Mucosa of rectum (tissue), 2 donors: ENCODE measurements at regions not wholly inside any gene's neighbourhood (a gene's known extent, or its start where the extent isn't known, plus 50 kb on each side); places are given as distances from the start of the nearest gene placed in this dataset.
"Not testable (repeated sequence)": the region's sequence is repeated elsewhere in the genome, so short reads cannot be mapped to it uniquely, and the experiment has no call there.

Experiments used
- H3K27ac ChIP-seq, 2 donors: one replicate each; pipeline ENCODE4 v1.7.0; 2013; ENCODE audit warnings: inconsistent platforms in 2 of 2, low read depth in 2 of 2, low read length in 2 of 2
- H3K27me3 ChIP-seq, 2 donors: one replicate each; pipeline ENCODE4 v1.7.0; 2013; ENCODE audit warnings: low read length in 2 of 2; ENCODE audit not compliant: control insufficient read depth in 2 of 2, insufficient read depth in 2 of 2
- H3K36me3 ChIP-seq, 2 donors: one replicate each; pipeline ENCODE4 v1.7.0; 2013; ENCODE audit warnings: low read length in 2 of 2; ENCODE audit not compliant: control insufficient read depth in 2 of 2, insufficient read depth in 2 of 2
- H3K4me1 ChIP-seq, 2 donors: one replicate each; pipeline ENCODE4 v1.7.0; 2013; ENCODE audit warnings: low read length in 2 of 2, mild to moderate bottlenecking in 1 of 2; ENCODE audit not compliant: control insufficient read depth in 2 of 2, insufficient read depth in 2 of 2
- H3K4me3 ChIP-seq, 2 donors: one replicate each; pipeline ENCODE4 v1.7.0; 2013; ENCODE audit warnings: low read length in 2 of 2
- H3K9ac ChIP-seq, 2 donors: one replicate each; pipeline ENCODE4 v1.7.0; 2013; ENCODE audit warnings: low read length in 2 of 2, low read depth in 1 of 2, mild to moderate bottlenecking in 1 of 2
- H3K9me3 ChIP-seq, 2 donors: one replicate each; pipeline ENCODE4 v1.7.0; 2013; ENCODE audit warnings: low read length in 2 of 2; ENCODE audit not compliant: control insufficient read depth in 2 of 2
- donor health status: healthy.
- donor health status: Normal muscosa, but diverticular disease.

GRCh38 chr2:87658357-87658756, 89.5 kb upstream of the PLGLB2 start:
- H3K9me3 ChIP-seq, H3K27me3 ChIP-seq, H3K4me1 ChIP-seq, H3K4me3 ChIP-seq, H3K36me3 ChIP-seq, H3K27ac ChIP-seq, H3K9ac ChIP-seq: not testable (repeated sequence)

GRCh38 chr2:87658976-87659375, 88.9 kb upstream of the PLGLB2 start:
- not testable (repeated sequence) for H3K27ac ChIP-seq, H3K9ac ChIP-seq, H3K4me1 ChIP-seq, H3K4me3 ChIP-seq, H3K36me3 ChIP-seq, H3K9me3 ChIP-seq, H3K27me3 ChIP-seq

DNA sequence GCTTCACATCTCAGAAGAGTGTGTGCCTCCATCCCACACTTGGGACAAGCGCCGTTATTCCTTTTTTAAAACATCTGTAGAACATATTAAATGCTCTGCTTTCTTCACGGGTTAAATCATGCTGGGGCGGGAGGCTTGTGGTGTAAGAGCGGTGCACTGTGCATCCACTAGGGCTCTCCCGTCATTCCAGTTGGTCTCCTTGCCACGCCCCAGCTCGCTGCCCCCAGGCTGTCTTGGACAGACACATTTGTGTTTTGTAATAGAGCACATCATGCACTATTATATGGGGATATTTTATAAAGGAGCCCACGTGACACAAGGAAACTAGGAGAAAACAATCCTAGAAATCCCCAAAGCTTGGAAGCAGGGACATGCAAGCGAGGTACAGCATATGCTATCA, 87.7 kb upstream of the PLGLB2 start:
- not testable (repeated sequence) for H3K9me3 ChIP-seq, H3K27ac ChIP-seq, H3K27me3 ChIP-seq, H3K4me3 ChIP-seq, H3K9ac ChIP-seq, H3K36me3 ChIP-seq, H3K4me1 ChIP-seq

DNA sequence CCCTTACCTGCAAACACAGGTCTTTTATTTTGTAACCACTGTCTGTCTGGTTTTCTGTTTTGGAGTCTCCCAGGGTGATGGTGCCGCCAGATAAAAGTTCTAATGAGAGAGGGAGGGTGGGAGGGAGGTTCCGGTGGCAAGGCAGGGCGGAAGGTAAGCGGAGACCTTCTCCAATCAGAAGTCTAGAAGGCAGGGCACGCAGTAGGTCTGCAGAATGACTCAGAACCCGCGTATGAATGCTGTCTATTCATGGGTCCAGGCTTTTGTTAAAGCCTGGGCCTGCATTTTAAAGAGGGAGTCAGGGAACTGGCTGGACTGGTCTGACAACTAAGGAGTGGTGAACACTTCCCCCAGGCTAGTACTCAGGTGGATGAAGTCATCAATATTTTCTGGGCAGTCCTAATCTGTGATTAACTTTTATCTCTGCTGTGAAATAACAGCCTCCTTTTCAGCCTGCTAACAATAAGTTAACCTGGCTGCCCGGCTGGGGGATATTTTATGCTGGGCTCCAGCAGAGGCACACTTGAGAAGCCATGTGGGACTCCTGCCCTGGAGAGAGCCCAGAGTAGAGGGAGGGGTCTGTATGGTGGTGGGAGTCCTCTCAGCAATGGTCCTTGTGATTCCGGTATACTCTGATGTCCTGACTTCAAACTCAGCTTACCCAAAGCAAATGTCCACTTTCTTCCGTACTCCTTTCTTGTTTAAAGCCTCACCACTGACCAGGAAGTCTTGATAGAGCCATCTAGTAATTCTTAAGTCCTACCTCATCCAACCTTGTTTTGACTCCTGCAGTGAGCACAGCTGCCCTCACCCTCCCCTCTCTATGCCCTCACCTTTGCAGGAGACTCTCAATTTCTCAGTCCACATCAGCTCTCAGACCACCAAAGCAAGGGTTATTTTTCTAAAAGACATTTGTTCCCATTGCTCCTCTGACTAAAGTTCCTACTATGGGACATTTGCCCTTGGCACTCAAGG, 85.3 kb upstream of the PLGLB2 start:
- H3K9me3 ChIP-seq, H3K9ac ChIP-seq, H3K4me1 ChIP-seq, H3K36me3 ChIP-seq, H3K4me3 ChIP-seq, H3K27me3 ChIP-seq: not testable (repeated sequence)
- peak overlapping the region in 1 of 2 donors; percentile 29 for H3K27ac ChIP-seq

- H3K27me3 ChIP-seq, H3K9ac ChIP-seq, H3K9me3 ChIP-seq, H3K4me3 ChIP-seq, H3K36me3 ChIP-seq, H3K27ac ChIP-seq, H3K4me1 ChIP-seq: not testable (repeated sequence)
Observed at GRCh38 chr2:87663347-87663746, 84.5 kb upstream of the PLGLB2 start.

- not testable (repeated sequence) for H3K27ac ChIP-seq, H3K9ac ChIP-seq, H3K27me3 ChIP-seq, H3K4me1 ChIP-seq, H3K36me3 ChIP-seq, H3K9me3 ChIP-seq, H3K4me3 ChIP-seq
Observed at GRCh38 chr2:87667027-87667426, 80.9 kb upstream of the PLGLB2 start.

GRCh38 chr2:87668361-87668760, 79.5 kb upstream of the PLGLB2 start:
- H3K9me3 ChIP-seq, H3K27me3 ChIP-seq, H3K36me3 ChIP-seq, H3K4me1 ChIP-seq, H3K27ac ChIP-seq, H3K9ac ChIP-seq, H3K4me3 ChIP-seq: not testable (repeated sequence)

- H3K9me3 ChIP-seq, H3K9ac ChIP-seq, H3K27me3 ChIP-seq, H3K36me3 ChIP-seq, H3K4me1 ChIP-seq, H3K4me3 ChIP-seq, H3K27ac ChIP-seq: not testable (repeated sequence)
Observed at GRCh38 chr2:87669633-87670231, 78.2 kb upstream of the PLGLB2 start.

DNA sequence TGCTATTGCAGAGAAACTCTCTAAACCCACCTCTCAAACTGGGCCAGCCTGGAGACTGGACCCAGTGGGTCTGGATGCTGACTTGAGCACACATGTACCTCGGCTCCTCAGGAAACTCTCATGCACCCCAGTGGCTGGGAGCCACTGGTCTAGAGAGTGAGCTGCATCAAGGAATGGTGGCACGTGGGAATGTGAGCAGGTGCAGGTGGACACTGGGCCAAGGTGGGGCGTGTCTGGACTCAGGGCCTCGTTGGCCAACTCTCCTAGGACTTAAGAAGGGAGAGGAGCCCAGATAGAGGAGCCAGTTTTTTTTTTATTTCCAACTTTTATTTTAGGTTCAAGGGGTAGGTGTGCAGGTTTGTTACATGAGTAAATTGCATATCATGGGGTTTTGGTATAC, 75.5 kb upstream of the PLGLB2 start:
- not testable (repeated sequence) for H3K9ac ChIP-seq

DNA sequence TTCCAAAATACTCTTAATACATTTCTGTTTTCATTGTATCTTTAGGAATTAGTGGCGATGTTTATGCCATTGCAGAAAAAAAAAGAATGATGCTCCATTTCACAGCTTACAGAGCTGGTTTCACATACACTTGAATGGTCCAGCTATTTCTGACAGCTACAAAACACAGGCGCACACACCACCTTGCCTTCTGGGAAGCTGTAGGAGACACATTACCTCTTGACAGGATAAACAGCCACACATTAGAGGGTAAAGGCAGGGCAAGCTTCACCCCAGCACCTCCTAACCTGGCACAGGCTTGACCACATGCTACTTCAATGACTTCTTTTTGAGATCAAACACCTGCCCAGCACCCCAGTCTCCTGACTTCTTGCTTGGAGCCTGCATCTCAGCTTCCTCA, 73.2 kb upstream of the PLGLB2 start:
- H3K4me1 ChIP-seq, H3K36me3 ChIP-seq, H3K27me3 ChIP-seq, H3K27ac ChIP-seq, H3K4me3 ChIP-seq, H3K9me3 ChIP-seq, H3K9ac ChIP-seq: not testable (repeated sequence)

More for the DNA sequence above, 75.5 kb upstream of the PLGLB2 start:
- not testable (repeated sequence) for H3K36me3 ChIP-seq, H3K27ac ChIP-seq, H3K27me3 ChIP-seq, H3K4me3 ChIP-seq, H3K4me1 ChIP-seq, H3K9me3 ChIP-seq
